HG03025 (cell line): ENCODE measurements at regions not wholly inside any gene's neighbourhood (a gene's known extent, or its start where the extent isn't known, plus 50 kb on each side); places are given as distances from the start of the nearest gene placed in this dataset.
"Not testable (repeated sequence)": the region's sequence is repeated elsewhere in the genome, so short reads cannot be mapped to it uniquely, and the experiment has no call there.

Source experiments
- ATAC-seq: cut with Tn5 transposase; IDR thresholded peaks from one replicate; pipeline ENCODE4 v1.9.1; 2021; ENCODE audit warnings: mild to moderate bottlenecking, moderate library complexity; ENCODE audit not compliant: unreplicated experiment, low FRiP score

DNA sequence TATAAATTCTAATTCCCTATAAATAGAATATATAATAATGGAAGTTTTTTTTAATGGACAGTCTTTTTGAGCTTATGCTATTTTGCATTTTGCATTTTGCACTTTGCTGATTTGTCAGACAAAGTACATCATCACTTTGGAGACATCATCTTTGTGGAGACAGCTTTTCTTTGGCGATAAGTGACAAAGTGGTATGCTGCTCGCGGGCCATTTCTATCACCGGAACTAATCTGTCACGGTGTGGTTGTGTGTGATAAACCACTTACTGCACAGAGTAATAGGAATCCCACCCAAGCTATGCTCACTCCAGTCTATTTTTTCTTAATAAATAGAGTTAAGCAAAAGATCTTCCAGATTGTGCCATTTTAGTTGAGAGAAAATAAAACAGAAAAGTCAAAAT, 133.1 kb downstream of the MACIR start:
- no peak for ATAC-seq

GRCh38 chr5:103389846-103390245, 131.3 kb downstream of the MACIR start:
- ATAC-seq, result no peak

GRCh38 chr5:103389357-103389756, 130.8 kb downstream of the MACIR start:
- ATAC-seq, result no peak

- ATAC-seq, result no peak
Observed at GRCh38 chr5:103385722-103386121, 127.2 kb downstream of the MACIR start.

GRCh38 chr5:103377638-103378037, 119.1 kb downstream of the MACIR start:
- not testable (repeated sequence) for ATAC-seq

- ATAC-seq, result no peak
Observed at GRCh38 chr5:103375863-103376591, 117.5 kb downstream of the MACIR start.

- no peak for ATAC-seq
Observed at GRCh38 chr5:103375350-103375749, 116.8 kb downstream of the MACIR start.

GRCh38 chr5:103374473-103374963, 116.0 kb downstream of the MACIR start:
- ATAC-seq, result no peak

- no peak for ATAC-seq
Observed at GRCh38 chr5:103373597-103374472, 115.3 kb downstream of the MACIR start.

DNA sequence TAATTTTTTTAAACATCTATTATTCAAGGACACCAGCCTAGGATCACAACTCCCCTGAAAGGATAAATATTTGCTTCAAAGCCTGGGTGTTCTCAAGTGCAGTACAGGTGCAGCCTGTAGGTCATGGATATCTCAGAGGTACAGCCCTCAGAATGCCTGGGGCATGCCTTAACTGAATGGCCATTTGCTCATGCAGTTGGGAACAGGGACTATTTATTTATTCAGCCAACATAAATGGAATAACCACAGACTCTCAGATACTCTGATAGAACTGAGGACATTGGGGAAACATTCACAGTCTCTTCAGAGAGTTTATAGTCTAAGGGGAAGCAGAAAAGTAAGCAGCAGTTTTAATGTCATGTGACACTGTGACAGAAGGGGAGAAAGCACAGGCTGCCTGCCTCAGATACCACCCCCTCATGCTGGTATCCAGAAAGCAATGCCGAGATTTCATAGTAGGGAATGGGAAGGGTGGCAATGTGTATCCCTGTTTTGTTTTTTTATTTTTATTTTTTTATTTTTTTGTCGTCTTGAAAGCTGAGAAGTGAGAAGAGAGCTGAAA, 112.6 kb downstream of the MACIR start:
- no peak for ATAC-seq

- no peak for ATAC-seq
Observed at GRCh38 chr5:103369125-103370120, 110.9 kb downstream of the MACIR start.

DNA sequence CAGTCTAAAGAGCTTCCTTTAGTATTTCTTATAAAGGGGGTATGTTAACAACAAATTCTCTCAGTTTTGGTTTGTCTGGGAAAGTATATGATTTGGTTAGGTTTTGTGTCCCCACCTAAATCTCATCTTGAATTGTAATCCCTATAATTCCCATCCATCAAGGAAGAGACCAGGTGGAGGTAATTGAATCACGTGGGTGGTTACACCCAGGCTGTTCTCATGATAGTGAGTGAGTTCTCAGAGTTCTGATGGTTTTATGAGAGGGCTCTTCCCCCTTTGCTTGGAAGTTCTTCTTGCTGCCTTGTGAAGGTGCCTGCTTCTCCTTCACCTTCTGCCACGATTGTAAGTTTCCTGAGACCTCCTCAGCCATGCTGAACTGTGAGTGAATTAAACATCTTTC, 109.1 kb downstream of the MACIR start:
- no peak for ATAC-seq

DNA sequence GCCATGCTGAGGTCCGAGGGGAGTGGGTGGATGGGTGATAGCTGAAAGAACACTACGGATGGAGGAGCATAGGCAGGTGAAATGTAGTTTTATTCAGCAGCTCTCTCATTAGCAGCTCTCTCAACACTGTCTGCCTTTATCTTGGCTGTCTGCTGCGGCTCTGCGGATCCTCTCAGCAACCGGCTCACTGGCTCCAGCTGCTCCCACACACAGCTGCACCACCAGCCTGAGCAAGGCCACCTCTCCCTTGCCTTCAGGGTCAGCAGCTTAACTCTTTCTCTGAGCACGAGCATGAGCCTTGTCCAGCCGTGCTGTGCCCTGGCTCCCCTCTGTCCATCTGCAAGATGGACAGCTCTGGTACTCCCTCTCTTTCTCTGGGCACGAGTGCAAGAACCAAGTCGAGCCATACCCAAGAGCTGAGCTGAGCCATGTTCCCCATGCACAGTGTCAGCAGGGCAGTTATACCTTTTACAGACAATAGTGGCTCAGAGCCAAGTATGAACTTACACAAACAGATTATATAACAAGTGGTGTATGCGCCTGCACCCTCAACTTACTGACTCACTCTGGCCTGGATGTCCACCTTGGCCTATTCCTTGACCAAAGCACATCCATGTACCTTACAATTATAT, 108.5 kb downstream of the MACIR start:
- ATAC-seq, result no peak

DNA sequence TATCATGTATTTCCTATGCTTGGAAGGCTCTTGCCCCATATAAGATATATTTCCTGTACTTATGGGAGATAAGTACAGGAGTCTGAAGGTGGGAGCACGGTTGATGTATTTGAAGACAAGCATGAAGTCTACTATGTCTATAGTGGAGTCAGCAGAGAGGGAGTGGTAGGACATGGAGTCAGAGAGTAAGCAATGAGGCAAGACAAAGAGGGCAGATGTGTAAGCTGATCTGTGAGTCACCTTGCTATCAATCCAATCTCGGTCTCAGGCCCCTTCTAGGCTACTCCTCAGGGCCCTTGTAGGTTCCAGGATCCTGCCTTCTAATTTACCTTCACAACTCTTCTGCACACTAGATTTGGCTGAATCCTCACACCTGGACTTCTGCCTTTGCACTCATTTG, 105.5 kb downstream of the MACIR start:
- ATAC-seq, result no peak

DNA sequence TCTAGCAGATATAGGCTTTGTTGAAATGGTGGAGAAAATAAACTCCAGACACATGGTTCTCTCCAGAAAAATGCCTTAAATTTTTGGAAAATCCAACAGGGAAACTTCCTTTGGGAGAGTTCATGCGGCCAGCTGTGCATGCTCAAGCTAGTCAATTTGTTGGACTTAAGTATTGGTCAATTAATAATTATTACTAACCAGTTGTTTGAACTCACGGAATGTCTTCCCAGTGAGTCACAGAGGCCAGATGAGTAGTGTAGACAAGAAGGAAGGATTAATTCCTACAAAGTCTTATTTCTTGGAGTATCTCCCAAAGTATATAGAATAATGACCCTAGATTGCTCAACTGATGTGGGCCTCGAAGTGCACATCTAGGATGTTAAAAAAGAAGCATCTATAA, 103.6 kb downstream of the MACIR start:
- no peak for ATAC-seq

DNA sequence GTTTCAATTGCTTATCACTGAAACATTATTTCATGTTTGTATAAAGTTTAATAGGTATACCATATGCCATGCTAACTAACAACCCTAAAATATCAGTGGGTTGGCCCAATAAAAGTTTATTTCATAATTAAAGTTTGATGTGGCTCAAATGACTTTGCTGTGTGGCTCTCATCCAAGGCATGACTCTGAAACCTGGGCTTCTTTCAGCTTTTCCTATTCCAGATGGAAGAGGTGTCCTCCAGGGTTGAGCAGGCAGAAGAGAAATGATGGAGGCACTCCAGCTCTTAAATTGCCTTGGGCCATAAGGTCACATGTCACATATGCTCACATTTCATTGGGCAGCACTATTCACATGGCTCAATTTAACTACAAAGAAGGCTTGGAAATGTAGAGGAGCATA, 101.9 kb downstream of the MACIR start:
- no peak for ATAC-seq

GRCh38 chr5:103358305-103358995, 99.9 kb downstream of the MACIR start:
- ATAC-seq, result no peak

- ATAC-seq, result no peak
Observed at GRCh38 chr5:103357636-103358035, 99.1 kb downstream of the MACIR start.
